ENCODE measurements at regions not wholly inside any gene's neighbourhood (a gene's known extent, or its start where the extent isn't known, plus 50 kb on each side); places are given as distances from the start of the nearest gene placed in this dataset.

DNA sequence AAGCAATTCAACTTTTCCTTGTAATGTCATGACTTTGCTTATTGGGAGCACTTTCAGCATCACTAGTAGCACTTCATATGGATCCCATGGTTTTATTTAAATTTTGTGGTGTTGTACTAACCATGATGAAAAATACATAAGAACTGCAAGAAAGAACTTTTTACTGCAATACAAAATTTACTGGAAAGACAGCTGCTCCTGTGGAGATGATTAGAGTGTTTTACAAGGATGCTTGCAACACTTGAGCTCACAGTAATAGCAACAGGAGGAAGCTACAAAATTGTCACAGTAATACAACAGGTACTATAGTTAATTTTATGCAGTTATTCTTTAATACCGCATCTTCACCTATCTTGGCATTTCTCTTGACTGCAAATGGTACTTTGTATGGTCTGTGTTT lies 158.3 kb upstream of the TSLP start:
- TF ChIP-seq POLR2A (IDR thresholded peaks at IDR 0.05): no peak
- TF ChIP-seq, protein P1, sequence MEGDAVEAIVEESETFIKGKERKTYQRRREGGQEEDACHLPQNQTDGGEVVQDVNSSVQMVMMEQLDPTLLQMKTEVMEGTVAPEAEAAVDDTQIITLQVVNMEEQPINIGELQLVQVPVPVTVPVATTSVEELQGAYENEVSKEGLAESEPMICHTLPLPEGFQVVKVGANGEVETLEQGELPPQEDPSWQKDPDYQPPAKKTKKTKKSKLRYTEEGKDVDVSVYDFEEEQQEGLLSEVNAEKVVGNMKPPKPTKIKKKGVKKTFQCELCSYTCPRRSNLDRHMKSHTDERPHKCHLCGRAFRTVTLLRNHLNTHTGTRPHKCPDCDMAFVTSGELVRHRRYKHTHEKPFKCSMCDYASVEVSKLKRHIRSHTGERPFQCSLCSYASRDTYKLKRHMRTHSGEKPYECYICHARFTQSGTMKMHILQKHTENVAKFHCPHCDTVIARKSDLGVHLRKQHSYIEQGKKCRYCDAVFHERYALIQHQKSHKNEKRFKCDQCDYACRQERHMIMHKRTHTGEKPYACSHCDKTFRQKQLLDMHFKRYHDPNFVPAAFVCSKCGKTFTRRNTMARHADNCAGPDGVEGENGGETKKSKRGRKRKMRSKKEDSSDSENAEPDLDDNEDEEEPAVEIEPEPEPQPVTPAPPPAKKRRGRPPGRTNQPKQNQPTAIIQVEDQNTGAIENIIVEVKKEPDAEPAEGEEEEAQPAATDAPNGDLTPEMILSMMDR (IDR thresholded peaks at IDR 0.05): no peak
